OCI-LY7 (cell line): ENCODE measurements at regions not wholly inside any gene's neighbourhood (a gene's known extent, or its start where the extent isn't known, plus 50 kb on each side); places are given as distances from the start of the nearest gene placed in this dataset.

Experiments used
- BruUV-seq: library from RNA; stranded (reverse); fragments of 400-500 nt; replicated peaks from 2 replicates; lab custom pipeline; 2021; lab: Mats Ljungman, UMichigan
- CTCF ChIA-PET: fragments of 300-600 bp; sonication (Branson Sonifier 250); formaldehyde crosslinking; loops from one replicate; lab custom pipeline; 2022; ENCODE audit warnings: antibody characterized with exemption; ENCODE audit not compliant: unreplicated experiment; lab: Charles Lee
- POLR2A ChIA-PET: fragments of 300-600 bp; sonication (Branson Sonifier 250); formaldehyde crosslinking; loops from one replicate; lab custom pipeline; 2022; ENCODE audit warnings: antibody characterized with exemption; lab: Charles Lee
- DNase-seq: peaks from one replicate; pipeline ENCODE4 v3.0.0-alpha.2; 2015; ENCODE audit warnings: low spot score
- H2AFZ ChIP-seq: fragments of 200-600 bp; sonication (generic), shearing (Covaris generic); 2 replicates; pipeline ENCODE4 v1.6.1; 2014; ENCODE audit warnings: mild to moderate bottlenecking, antibody characterized with exemption, low read length, moderate library complexity
- H3K27ac ChIP-seq: fragments of 200-600 bp; sonication (generic); 2 replicates; pipeline ENCODE4 v1.5.1; 2014; ENCODE audit warnings: mixed run types, low read depth, mild to moderate bottlenecking, moderate library complexity, low read length, inconsistent platforms; ENCODE audit not compliant: poor library complexity, severe bottlenecking
- H3K36me3 ChIP-seq: fragments of 200-600 bp; sonication (generic); 2 replicates; pipeline ENCODE4 v1.6.1; 2014; ENCODE audit warnings: mild to moderate bottlenecking, antibody characterized with exemption, low read length, moderate library complexity, mixed read lengths; ENCODE audit not compliant: insufficient read depth
- H3K4me1 ChIP-seq: fragments of 200-600 bp; sonication (generic); 2 replicates; pipeline ENCODE4 v1.5.1; 2014; ENCODE audit warnings: mild to moderate bottlenecking, low read length; ENCODE audit not compliant: insufficient read depth, poor library complexity, severe bottlenecking
- H3K4me2 ChIP-seq: fragments of 200-600 bp; sonication (generic); 2 replicates; pipeline ENCODE4 v1.6.1; 2014; ENCODE audit warnings: mild to moderate bottlenecking, low read length
- H3K4me3 ChIP-seq: fragments of 200-600 bp; sonication (generic); 2 replicates; pipeline ENCODE4 v1.5.1; 2014; ENCODE audit warnings: mild to moderate bottlenecking, low read depth, low read length; ENCODE audit not compliant: poor library complexity, severe bottlenecking
- H3K79me2 ChIP-seq: fragments of 200-600 bp; sonication (generic); 2 replicates; pipeline ENCODE4 v1.6.1; 2016; ENCODE audit warnings: low read depth, mild to moderate bottlenecking, low read length, moderate library complexity, mixed read lengths; ENCODE audit not compliant: insufficient read depth
- H3K9me2 ChIP-seq: fragments of 200-600 bp; sonication (generic); 2 replicates; pipeline ENCODE4 v1.6.1; 2016; ENCODE audit warnings: mild to moderate bottlenecking, low read length, mixed read lengths; ENCODE audit not compliant: insufficient read depth
- H3K9me3 ChIP-seq: fragments of 200-600 bp; sonication (generic); 2 replicates; pipeline ENCODE4 v1.6.1; 2014; ENCODE audit warnings: mild to moderate bottlenecking, mixed run types, low read length, mixed read lengths
- H4K20me1 ChIP-seq: fragments of 200-600 bp; sonication (generic); 2 replicates; pipeline ENCODE4 v1.6.1; 2014; ENCODE audit warnings: mild to moderate bottlenecking, antibody characterized with exemption, low read length, moderate library complexity, mixed read lengths; ENCODE audit not compliant: insufficient read depth
- EZH2phosphoT487 ChIP-seq: fragments of 200-600 bp; sonication (generic); IDR thresholded peaks from 2 replicates; pipeline ENCODE4 v1.6.1; 2018; ENCODE audit warnings: low read depth, borderline replicate concordance, mild to moderate bottlenecking, mixed run types, antibody characterized with exemption, low read length, moderate library complexity, mixed read lengths
- intact Hi-C: fragments of 100-400 bp; cut with micrococcal nuclease; formaldehyde crosslinking; loops from one replicate; pipeline ENCODE4 v1.10.0; 2022; ENCODE audit not compliant: unreplicated experiment
- TF ChIP-seq, protein P1 (sequence below): fragments of 200-600 bp; sonication (generic); conservative IDR thresholded peaks from 2 replicates; pipeline ENCODE4 v1.5.1; 2014; ENCODE audit warnings: mild to moderate bottlenecking, antibody characterized with exemption, low read length, moderate library complexity, mixed read lengths

DNA sequence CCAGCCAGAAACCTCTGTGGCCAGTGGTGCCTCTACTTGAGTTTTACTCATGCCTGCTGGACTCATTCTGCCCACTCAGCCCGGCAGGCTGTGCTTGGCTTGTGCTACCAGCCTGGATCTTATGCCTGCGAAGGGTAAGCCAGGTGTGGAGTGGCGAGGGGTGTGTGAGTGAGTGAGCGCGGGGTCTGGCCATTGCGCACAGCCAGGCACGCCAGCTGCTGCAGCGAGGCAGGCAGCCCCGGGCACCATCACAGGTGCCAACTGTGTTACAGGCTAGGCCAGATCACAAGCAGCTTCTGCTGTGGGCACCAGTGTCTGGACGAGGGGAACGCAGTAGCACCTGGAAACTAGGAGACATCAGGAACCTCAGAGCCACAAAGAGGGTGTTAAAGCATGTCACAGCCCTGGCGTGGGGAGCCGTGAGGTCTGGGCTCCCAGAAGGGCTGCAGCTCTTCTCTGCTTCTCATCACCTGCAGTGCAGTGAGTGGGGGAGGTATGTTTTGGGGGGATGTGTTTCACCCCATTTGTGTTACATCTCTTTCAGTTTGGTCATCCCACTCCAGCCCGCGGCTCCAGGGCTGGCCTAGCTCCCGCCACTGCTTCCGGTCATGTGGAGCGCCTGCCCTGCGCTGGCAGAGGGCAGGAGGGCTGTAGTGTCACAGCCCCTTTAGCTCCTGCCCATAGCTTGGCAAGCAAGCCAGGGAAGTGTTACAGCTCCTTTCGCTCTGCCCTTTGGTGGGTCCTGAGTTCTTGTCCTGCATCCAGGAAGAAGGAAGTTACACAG lies 379.7 kb upstream of the IMPG1 start:
- ChIA-PET POLR2A (no interaction called here), CTCF (no interaction called here)
- TF ChIP-seq, protein P1, sequence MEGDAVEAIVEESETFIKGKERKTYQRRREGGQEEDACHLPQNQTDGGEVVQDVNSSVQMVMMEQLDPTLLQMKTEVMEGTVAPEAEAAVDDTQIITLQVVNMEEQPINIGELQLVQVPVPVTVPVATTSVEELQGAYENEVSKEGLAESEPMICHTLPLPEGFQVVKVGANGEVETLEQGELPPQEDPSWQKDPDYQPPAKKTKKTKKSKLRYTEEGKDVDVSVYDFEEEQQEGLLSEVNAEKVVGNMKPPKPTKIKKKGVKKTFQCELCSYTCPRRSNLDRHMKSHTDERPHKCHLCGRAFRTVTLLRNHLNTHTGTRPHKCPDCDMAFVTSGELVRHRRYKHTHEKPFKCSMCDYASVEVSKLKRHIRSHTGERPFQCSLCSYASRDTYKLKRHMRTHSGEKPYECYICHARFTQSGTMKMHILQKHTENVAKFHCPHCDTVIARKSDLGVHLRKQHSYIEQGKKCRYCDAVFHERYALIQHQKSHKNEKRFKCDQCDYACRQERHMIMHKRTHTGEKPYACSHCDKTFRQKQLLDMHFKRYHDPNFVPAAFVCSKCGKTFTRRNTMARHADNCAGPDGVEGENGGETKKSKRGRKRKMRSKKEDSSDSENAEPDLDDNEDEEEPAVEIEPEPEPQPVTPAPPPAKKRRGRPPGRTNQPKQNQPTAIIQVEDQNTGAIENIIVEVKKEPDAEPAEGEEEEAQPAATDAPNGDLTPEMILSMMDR: no peak
- no peak for TF ChIP-seq EZH2phosphoT487
- no peaks in the 10 kb centered on the region for H3K4me1 ChIP-seq
- no peaks in the 10 kb centered on the region for H3K9me2 ChIP-seq
- H3K27ac ChIP-seq: no peak overlapping the region
- no peaks in the 10 kb centered on the region for H3K79me2 ChIP-seq
- H2AFZ ChIP-seq: no peak overlapping the region
- H4K20me1 ChIP-seq: no peaks in the 10 kb centered on the region
- no peaks in the 10 kb centered on the region for H3K36me3 ChIP-seq
- DNase-seq: no peak
- no peaks in the 10 kb centered on the region for H3K9me3 ChIP-seq
- no peak overlapping the region for H3K4me3 ChIP-seq
- H3K4me2 ChIP-seq: no peak overlapping the region
- no TSS peak for BruUV-seq
- intact Hi-C loops: no loop called here

DNA sequence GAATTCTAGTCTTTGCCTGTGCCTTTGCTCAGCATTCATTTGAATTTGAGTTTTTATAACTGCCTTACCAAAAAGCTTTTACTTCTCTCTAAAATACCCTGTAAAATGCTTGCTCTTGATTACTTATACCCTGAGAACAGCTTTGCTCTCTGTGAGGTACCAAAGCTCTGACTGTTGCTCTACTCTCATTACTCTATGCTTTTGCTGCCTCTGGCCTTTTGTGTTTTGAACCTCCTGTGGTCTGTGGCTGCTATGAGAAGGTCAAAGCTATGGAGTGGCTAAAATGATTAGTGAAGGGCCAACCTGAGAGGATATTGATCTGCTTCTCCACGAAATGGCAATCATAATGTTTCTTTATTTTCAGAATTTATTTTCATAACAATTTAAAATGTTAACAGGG lies 375.6 kb upstream of the IMPG1 start:
- CTCF ChIA-PET: no interaction called here
- Histone ChIP-seq H3K4me2 (no peak overlapping the region), H3K9me2 (no peaks in the 10 kb centered on the region), H3K4me1 (no peaks in the 10 kb centered on the region), H4K20me1 (no peaks in the 10 kb centered on the region), H3K9me3 (no peaks in the 10 kb centered on the region), H3K36me3 (no peaks in the 10 kb centered on the region), H2AFZ (no peak overlapping the region), H3K27ac (no peak overlapping the region), H3K79me2 (no peaks in the 10 kb centered on the region), H3K4me3 (no peak overlapping the region)
- POLR2A ChIA-PET: no interaction called here
- TF ChIP-seq, protein P1: no peak
- no peak for TF ChIP-seq EZH2phosphoT487
- no peak for DNase-seq
- BruUV-seq: no TSS peak
- intact Hi-C loops: no loop called here

DNA sequence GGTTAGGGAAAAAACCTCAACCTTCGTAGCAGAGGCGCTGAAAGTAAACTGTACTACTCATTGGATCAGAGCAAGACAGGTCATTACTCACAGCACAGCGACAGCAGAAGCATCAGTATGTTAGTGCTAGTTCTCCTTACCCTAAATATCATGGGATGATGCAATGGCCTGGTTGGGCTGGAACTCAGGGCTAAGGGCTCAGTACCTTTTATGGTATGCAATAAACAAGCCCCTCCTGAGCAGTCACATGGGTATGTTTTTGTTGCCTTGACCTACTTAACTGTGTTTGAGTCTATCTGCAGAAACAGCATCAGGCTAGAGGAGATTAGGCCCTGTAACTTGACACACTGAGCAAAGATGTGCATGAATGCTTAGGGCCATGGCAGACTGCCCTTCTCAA lies 369.4 kb upstream of the IMPG1 start:
- CTCF ChIA-PET: no interaction called here
- no peak overlapping the region for H2AFZ ChIP-seq
- no peaks in the 10 kb centered on the region for H3K9me2 ChIP-seq
- TF ChIP-seq, protein P1: no peak
- TF ChIP-seq EZH2phosphoT487: no peak
- no peak for DNase-seq
- H3K4me1 ChIP-seq: no peaks in the 10 kb centered on the region
- BruUV-seq: no TSS peak
- no peak overlapping the region for H3K4me2 ChIP-seq
- intact Hi-C loops: no loop called here
- H3K9me3 ChIP-seq: no peaks in the 10 kb centered on the region
- POLR2A ChIA-PET: no interaction called here
- no peak overlapping the region for H3K4me3 ChIP-seq
- no peaks in the 10 kb centered on the region for H3K79me2 ChIP-seq
- H3K27ac ChIP-seq: no peak overlapping the region
- no peaks in the 10 kb centered on the region for H3K36me3 ChIP-seq
- no peaks in the 10 kb centered on the region for H4K20me1 ChIP-seq
